GM19351 (cell line): ENCODE measurements at regions not wholly inside any gene's neighbourhood (a gene's known extent, or its start where the extent isn't known, plus 50 kb on each side); places are given as distances from the start of the nearest gene placed in this dataset.
"Not testable (repeated sequence)": the region's sequence is repeated elsewhere in the genome, so short reads cannot be mapped to it uniquely, and the experiment has no call there.

Source experiments
- ATAC-seq: cut with Tn5 transposase; IDR thresholded peaks from one replicate; pipeline ENCODE4 v1.9.1; 2021; ENCODE audit warnings: mild to moderate bottlenecking, moderate library complexity; ENCODE audit not compliant: unreplicated experiment

DNA sequence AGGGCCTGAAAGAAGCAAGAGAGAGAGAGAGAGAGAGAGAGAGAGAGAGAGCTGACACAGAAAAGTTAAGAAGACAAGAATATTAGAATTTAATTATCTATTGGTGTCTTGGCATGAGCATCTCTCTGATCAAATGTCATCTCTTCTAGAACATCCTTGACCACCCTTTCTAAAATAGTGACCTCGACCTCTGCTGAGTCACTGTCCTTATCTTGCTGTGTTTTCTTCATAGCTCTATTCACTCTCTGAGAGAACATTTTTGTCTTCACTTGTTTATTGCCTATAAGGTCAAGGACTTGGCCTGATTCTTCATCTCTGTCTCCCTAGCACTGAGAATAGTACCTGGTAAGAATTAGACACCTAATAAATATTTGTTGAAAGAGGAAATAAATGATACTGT is 383.8 kb upstream of the RPS23 start:
- ATAC-seq = no peak

DNA sequence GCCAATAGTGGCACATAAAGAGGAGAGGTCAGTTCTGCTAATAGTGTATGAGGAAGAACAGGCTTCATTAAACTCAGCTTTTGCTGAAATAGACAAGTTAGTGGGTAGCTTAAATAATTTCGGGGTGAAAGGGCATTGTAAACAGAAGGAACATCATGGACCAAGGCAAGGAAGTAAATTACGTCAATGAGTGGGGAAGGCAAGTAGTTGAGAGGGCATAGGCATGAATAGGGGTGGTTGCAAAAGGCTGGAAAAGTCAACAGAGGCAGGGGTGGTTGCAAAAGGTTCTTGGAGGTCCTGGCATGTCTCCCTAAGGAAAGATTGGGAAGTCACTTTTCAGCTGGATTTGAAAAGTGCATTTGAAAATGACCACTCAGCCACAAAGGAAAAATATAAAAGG is 383.3 kb upstream of the RPS23 start:
- no peak for ATAC-seq

DNA sequence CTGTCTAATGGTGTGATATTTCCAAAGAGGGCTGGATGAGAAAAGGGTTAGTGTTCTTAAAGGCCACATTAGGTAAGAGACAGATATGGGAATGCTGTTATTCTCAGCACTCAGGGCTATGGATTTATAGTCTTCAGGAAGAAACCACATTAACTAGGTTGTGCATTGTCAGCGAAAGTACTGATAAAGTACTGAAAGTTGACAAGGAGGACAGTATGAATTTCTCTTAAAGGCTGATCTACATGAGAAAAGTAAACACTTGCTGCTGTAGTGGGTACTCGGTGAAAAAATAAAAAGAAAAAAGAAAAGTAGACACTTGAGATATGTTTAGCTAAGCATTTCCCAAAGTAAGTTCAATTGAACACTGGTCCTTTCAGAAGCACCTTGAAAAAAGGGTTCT is 381.0 kb upstream of the RPS23 start:
- ATAC-seq = no peak

- no peak for ATAC-seq
These were observed 379.0 kb upstream of the RPS23 start for GRCh38 chr5:82657033-82657699.

DNA sequence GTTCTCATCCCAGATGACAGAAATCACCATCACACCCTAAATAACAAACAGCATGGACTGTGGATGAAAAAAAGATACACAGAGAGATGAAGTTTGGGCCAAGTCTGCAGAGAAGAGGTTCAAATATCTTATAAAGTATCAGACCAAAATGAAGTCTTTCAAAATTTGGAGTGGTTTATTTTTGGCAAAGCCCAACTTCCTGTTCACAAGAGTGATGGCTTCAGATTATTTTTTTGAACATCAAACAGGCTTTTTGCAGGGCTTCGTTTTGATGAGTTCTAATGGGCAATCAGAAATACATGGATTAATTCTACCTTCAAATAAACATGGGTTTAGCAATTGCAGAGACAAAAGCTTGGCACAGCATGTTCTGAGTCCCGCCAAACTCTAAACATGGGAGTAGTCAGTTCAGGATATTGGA is 378.2 kb upstream of the RPS23 start:
- no peak for ATAC-seq

GRCh38 chr5:82655078-82655477 is 376.9 kb upstream of the RPS23 start:
- no peak for ATAC-seq

DNA sequence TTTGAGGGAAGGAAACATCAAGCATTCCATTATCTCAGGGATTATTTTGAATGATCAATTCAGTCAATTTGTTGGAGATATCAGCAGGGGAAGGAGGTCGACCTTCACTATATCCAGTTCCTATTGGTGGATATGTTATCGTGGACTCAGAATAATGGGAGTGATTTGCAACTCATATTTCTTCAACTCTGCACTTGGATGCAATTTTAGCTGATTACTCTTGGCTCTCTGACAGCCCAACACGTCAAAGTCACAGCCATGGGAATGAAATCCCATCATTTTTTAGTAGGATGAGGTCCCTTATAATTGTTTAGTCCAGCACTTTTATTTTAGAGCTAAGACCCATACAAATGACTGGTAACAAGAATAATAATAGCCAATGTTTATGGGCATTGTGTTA is 371.8 kb upstream of the RPS23 start:
- ATAC-seq = no peak

DNA sequence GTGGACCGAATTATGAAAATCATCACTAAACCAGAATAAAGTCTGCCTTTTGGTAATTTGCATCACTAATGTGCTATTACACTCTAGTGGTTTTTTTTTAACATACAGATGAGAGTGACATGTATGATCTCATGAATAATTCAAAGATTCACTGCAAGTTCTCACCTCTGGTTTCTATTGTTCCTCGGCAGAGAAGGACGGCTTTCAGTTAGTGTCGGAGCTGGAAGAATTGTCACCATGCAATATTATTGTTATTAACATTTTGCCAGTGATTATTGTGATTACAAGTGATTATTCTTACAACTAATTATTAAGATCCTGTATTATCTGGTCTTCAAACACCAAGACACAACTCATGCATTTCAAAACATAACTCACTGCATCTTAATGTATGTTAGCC is 366.6 kb upstream of the RPS23 start:
- no peak for ATAC-seq

GRCh38 chr5:82644229-82644628 is 366.1 kb upstream of the RPS23 start:
- ATAC-seq = no peak

DNA sequence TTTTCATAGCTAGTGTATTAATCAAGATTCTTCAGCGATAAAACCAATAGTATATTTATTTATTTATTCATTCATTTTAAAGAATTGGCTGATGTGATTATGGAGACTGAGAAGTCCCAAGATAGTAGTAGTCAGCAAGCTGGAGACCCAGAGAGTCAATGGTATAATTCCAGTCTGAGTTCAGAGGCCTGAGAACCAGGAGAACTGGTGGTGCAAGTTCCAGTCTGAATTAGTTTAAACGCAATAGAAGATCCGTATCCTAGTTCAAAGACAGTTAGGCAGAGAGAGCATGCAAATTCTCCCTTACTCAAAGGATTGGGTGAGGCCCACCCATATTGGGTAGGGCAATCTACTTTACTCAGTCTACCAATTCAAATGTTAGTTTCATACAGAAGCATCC is 364.2 kb upstream of the RPS23 start:
- ATAC-seq = no peak

DNA sequence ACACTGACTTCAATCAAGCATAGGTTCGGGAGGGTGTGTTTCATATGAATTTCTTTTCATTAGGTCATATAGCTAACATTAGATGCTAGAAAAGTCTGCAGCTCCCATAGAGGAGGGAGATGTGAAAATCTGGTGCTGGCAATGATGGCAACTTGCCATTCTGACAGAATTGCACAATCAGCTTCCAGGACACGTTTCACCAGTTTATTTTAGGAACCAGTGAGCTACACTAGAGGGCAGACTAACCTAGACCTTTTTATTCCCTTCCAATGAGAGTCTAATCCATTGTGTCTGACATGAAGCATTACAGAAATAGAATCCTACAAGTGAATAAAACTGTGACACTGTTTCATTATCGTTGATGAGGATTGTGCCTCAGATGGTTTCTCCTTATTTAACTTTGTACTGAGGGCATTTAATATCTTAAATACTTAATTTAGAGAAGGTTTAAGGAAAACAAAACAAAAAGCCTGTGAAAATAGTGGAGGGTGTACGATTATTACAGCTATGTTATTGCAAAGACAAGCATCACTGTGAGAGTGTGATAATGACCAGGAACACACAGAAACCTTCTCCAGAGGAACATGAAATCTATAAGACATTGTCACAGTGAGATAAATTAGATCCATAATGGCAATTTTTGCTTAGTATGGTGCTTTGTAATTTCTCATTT is 363.3 kb upstream of the RPS23 start:
- peak; percentile 85 for ATAC-seq

DNA sequence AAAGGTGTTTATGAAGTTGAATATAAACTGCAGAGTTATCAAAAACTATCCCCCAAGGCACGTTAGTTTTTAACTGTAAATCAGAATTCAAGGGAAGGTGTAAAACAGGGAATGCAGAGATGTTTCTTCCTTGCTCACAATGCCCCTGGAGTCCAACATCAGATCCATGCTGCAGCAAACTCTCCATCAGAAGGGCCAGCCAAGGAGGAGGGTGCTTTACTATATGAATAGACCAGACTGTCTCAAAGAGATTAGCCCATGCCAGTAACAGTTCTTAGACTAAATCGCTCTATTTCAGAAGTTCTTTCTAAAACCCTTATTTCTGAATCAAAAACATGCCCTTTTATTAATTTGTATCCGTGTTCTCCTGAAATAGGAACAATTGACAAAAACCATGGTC is 362.8 kb upstream of the RPS23 start:
- no peak for ATAC-seq

GRCh38 chr5:82639393-82640144 is 361.4 kb upstream of the RPS23 start:
- ATAC-seq = no peak

GRCh38 chr5:82636591-82636990 is 358.4 kb upstream of the RPS23 start:
- ATAC-seq = no peak

DNA sequence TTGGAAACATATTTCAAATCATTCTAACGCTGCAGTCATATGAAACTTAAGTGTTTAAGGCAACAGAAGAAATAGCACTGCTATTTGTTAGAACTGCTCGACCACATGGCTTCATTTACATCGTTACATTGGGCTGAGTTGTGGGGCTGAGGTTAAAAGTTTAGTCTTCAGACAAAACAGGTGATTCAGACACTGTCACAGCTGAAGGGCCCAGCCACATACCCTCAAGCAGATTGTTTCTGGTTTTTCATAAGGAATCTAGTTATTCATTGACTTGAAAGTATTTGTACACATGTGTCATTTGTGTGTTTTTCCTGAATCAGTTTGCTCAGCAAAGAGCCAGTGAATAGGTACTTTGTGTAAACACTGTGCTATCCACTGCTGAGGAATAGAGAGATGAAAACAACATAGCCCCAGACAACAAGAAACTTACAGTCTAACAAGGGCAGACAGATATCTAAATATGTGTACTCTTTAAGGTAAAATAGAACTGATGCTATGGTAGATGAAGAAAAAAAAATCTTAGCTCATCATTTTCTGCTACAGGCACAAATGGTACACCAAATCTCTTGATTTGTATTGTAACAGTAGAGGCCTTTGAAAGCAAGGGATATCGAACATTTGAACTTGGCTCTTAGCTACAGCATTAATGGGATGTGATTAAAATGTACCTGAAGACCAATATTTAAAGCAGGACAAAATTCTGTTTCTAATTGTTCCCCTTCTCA is 357.6 kb upstream of the RPS23 start:
- ATAC-seq = no peak

GRCh38 chr5:82628364-82628910 is 350.3 kb upstream of the RPS23 start:
- no peak for ATAC-seq

- ATAC-seq = not testable (repeated sequence)
These were observed 348.9 kb upstream of the RPS23 start for GRCh38 chr5:82626905-82627591.

- ATAC-seq = not testable (repeated sequence)
These were observed 347.9 kb upstream of the RPS23 start for GRCh38 chr5:82626012-82626411.

DNA sequence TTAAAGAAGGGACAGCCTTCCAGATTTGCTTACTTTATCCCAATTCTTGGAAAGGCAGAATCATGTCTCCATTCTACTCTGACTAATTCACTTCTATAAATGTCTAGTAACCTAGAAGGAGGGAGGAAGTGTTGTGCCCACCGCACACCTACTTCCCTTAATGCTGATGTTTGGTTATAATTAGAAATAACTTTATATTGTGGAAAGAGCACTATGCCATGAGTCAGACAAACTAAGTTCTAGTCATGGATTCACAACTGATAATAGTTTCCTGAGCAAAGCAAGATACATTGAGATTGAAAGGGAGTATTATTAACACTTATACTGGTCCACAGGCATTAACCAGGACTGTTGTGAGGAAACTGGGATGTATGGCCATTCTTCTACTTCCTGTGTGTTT is 345.9 kb upstream of the RPS23 start:
- ATAC-seq = no peak

- no peak for ATAC-seq
These were observed 344.8 kb upstream of the RPS23 start for GRCh38 chr5:82622711-82623514.
